Activated CD8-positive, alpha-beta memory T cell treated with anti-CD3 and anti-CD28 coated beads for 4 hours (primary cell): ENCODE measurements at regions not wholly inside any gene's neighbourhood (a gene's known extent, or its start where the extent isn't known, plus 50 kb on each side); places are given as distances from the start of the nearest gene placed in this dataset.

Experiments
- DNase-seq, 2 donors: peaks; one replicate each; pipeline ENCODE4 v3.0.0-alpha.2; 2020; ENCODE audit warnings: low read depth in 2 of 2

GRCh38 chr9:106653213-106653612, 209.8 kb upstream of the ZNF462 start:
- DNase-seq = no peak

DNA sequence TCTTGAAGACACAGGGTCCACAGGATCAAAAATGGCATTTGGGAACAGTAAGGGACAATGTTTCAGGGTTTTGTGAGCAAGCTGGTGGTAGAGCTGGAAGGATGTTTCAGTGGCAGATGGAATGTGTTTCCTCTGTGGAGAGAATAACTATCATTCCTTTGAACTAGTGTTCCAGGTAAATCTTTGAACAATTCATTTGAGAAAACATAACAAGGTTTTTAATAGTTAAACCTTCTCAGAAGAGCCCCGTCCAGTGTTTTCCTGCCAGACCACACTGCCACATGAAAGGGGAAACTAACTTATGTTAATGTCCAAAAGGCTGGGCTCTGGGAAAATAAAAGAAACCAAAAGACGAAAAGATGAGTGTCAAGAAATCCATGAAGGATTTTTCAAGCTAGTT, 207.0 kb upstream of the ZNF462 start:
- DNase-seq = no peak

- DNase-seq = no peak
Measured at GRCh38 chr9:106657926-106658325, 205.0 kb upstream of the ZNF462 start.

DNA sequence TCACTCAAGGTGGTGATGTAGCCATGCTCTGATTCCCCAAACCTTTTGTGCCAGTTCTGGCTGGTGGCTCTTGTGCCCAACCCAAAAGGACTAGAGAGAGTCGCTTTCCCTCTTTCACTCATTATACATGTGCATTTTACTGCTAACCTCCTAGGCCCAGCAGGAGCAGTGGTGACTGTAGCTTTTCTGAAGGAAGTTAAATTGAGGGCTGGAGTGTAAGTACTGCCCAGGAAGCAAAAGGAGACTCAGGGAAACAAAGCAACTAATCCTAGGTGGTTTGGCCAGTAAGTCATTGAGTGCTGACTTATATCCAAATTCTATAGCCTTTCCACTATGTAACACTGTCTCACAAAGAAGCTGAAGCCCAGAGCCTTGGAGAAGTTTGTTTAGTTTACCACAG, 194.4 kb upstream of the ZNF462 start:
- DNase-seq = no peak

DNA sequence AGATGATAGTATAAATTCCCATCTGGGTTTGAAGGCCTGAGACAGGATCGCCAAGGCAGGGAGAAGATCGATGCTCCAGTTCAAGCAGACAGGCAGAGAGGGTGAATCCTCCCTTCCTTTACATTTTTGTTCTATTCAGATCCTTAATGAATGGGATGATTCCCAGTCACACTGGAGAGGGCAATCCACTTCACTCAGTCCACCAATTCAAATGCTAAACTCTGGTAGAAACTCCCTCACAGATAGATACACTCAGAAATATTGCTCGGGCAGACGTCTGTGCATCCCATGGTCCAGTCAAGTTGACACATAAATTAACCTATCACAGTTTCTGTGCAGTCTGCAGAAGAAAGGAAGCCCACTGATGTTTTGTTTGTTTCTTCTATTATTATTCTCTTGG, 193.1 kb upstream of the ZNF462 start:
- no peak for DNase-seq

- DNase-seq = no peak
Measured at GRCh38 chr9:106670418-106670817, 192.5 kb upstream of the ZNF462 start.

DNA sequence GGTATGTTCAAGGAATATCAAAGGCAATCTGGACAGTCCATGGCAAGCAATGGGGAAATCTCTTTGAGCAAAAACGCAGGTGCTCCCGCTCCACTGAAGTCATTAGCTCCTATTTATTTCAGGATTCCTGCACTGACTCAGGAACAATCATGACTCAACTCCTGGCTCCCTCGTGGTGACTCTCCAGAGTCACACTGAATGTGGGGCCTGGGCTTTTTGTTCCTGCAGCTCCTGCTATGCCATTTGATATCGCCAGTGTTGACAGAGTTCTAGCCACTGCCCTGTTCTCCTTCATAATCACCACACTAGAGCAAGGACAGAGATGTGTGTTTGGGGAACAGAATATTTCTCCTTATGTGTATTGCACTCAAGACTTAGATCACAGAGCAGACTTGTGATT, 187.2 kb upstream of the ZNF462 start:
- DNase-seq = no peak

DNA sequence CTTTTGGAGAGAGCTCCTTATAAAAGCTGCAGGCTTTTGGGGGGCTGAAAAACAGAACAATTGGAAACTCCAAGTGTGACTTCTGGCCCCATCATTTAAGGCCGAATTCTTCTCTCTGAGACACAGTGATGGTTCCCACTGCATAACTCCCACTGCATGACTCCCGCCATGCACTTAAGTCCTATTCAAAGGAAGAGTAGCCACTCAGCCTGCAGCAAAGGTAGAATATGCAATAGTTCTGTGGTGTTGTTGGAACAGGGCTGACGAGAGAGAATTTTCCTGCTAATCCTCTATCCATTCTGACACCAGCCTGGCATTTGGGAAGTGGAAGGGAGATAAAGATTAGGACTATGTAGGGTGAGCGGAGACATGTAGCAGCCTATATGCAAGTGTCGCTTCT, 185.6 kb upstream of the ZNF462 start:
- DNase-seq = no peak

DNA sequence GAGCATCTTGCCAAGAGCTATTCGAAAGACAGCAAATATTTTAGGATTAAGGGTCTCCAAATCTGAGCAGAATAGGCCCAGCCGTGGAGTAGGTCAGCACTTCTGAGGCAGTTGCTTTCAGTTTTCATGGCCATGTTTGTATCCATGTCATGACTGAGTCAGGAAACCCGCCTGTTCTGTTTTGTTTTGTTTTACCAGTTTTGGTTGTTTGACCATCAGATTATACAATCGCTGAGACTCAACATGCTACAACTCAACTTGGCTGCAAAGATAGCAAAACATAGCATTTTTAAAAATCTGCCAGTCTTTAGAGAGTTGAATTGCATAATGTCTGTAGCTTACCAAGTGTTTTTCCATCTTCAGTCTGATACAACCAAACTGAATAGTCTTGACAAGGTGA, 185.1 kb upstream of the ZNF462 start:
- no peak for DNase-seq

GRCh38 chr9:106678273-106678672, 184.7 kb upstream of the ZNF462 start:
- no peak for DNase-seq

GRCh38 chr9:106682420-106682819, 180.5 kb upstream of the ZNF462 start:
- DNase-seq = no peak

- DNase-seq = no peak
Measured at GRCh38 chr9:106683454-106683853, 179.5 kb upstream of the ZNF462 start.

DNA sequence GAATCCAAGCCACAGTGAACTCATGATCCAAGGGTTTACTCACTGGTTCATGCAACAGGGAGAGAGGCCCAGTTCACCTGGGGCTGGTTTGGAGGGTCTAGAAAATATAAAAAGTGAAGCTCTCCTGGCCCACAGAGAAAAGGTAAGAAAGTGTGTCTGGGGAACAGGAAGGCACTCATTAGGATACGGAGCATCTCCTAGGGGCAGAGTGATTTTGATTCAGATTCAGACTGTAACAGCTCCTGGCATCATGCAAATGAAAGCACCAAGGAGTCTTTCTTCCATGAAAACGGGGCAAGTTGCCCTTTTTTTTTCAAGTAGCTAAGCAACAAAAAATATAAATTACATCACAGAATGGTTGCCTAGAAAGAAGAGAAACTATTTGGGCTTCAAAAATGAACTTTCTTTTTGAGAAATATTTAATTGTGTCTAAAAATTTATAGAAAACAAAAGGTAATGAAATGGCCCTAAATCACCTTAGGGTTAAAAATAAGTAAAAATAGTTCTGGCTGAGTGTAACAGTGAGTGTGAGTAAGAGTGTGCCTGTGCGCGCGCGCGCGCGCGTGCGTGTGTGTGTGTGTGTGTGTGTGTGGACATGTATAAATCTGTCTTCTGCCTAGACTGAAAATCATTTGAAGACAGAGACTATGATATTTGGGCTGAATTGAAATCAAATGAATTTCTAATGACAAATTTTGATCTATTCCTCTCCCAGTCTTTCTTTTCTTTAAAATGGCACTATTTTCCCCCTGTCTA, 177.8 kb upstream of the ZNF462 start:
- no peak for DNase-seq

GRCh38 chr9:106689089-106689488, 173.9 kb upstream of the ZNF462 start:
- DNase-seq = no peak

DNA sequence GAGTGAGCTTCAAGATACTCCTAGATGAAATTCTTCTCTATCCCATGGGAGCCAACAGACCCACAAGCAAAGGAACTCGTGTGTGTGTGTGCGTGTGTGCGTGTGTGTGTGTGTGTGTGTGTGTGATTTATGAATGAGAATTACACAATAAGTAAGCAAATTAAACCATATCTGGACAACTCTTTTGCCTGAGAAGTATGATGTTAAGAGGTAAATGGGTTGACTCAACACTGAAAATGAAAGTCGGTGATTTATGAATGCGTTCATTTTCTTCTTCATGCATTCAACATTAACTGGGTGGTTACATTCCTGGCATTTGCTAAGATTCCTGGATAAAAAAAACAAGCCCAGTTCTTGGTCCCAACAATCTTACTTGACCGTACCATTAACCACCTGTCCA, 171.3 kb upstream of the ZNF462 start:
- DNase-seq = no peak

DNA sequence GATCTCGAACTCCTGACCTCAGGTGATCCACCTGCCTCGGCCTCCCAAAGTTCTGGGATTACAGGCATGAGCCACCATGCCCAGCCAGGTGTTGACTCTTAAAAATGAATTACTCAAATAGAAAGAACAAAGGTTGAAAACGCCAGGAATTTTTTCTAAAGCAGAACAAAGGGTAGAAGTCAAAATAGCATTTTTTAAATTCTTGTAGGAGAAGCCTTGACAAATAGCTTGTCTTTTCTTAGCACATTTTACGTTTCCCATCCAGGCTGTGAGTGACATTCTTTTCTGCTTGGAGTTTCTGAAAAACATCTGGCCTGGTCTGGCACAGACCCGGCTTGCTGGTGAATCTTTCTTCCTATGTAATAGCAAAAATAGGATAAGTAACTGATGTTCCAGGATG, 169.4 kb upstream of the ZNF462 start:
- DNase-seq = no peak

DNA sequence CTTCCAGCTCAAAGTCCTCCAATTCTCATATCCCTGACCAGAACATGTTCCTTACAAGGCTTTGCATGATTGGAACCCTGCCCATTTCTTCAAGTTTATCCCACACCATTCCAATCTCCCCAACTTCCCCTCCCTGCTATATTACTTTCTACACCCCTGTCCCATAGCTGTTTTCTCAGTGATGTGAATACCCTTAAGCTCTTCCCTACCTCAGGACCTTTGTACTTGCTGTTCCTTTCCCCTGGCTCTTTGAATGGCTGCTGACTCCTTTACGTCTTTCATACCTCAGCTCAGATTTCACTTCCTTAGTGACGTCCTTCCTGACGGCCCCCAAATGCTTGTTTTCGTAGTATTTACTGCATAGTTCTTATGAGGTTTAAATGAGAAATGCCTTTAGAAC, 166.2 kb upstream of the ZNF462 start:
- DNase-seq = no peak

DNA sequence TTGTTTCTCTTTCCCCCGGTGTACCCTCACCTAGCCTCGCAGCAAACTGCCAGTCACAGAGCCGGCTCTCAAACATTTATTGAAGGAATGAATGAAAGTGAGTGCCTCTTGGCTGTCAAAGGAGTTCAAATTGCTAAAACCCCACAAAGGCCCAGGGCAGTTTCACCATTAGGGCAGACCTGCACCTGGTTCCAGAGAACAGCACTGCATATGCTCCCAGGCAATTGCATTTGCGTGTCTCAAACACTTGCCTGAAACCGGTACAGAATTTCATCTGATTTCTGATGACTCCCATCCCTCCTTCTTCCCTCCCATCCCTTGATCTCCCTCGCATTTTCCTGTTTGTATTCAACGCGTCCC, 165.6 kb upstream of the ZNF462 start:
- DNase-seq = no peak

DNA sequence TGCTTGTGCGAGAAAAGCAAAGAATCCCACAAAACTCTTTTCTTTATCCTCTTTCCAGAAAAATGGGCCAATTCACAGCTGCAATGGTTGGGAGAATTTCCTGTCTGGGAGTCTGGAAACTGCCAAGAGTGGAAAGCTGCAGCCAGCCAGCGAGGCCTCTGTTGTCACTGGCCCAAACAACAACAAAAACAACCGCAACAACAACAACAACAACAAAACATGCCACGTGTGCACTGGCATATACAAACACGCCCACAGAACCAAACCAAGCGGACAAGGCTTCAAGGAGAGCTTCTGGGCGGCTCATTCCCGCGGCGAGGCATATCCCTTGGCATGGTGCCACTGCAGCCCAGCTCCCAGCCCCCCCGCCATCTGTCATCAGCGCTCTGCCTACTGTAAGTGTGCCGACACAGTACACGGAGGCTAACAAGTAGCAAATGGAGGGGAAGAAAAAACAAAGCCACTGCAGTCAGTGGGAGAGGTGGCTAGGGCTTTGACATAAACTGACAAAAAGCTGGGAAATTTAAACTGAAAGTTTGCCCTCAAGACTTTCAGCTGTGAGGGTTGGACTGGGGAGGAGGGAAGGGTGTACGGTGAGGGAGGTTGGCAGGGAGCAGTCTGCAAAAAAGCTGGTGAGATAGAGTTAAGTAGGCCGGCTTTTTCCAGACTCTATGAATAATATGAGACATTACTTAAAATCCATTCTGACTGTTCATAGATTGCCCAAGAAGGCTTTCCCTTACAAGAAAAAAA, 165.0 kb upstream of the ZNF462 start:
- no peak for DNase-seq

GRCh38 chr9:106700676-106701075, 162.3 kb upstream of the ZNF462 start:
- no peak for DNase-seq

GRCh38 chr9:106701611-106702010, 161.4 kb upstream of the ZNF462 start:
- no peak for DNase-seq

DNA sequence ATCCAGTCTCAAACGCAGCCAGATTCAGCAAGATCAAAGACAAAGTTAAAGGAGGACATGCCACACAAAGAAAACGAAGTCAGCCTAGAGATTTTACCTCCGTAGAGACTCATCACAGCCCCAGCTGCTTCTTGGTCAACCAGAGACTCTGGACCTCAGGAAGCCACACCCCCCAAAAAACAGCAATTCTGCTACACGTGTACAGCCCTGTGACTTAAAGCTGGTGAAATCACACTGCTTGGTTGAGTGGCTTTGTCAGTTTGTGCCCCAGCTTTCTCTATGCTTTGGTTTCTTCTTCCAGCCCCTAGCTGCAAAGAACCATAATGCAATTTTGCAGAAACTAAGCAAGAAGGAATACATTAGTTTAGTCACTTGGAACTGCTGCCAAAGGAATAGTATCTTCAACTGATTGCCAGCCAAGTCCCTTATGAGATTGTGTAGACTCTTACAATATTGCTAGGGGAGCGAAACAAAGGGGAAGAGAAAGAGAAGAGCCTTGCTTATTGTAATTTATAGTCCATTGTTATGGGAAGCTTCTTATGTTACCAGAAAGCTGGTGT, 158.8 kb upstream of the ZNF462 start:
- no peak for DNase-seq

- DNase-seq = no peak
Measured at GRCh38 chr9:106707291-106707690, 155.7 kb upstream of the ZNF462 start.
